GM12873 (cell line): ENCODE measurements at regions not wholly inside any gene's neighbourhood (a gene's known extent, or its start where the extent isn't known, plus 50 kb on each side); places are given as distances from the start of the nearest gene placed in this dataset.

Experiments used
- TF ChIP-seq, protein P1 (sequence below): IDR thresholded peaks from 2 replicates; pipeline ENCODE4 v1.5.1; 2012; ENCODE audit warnings: low read depth, mild to moderate bottlenecking, moderate library complexity, low read length, control low read depth; ENCODE audit not compliant: insufficient read depth; ENCODE audit errors: missing control alignments

DNA sequence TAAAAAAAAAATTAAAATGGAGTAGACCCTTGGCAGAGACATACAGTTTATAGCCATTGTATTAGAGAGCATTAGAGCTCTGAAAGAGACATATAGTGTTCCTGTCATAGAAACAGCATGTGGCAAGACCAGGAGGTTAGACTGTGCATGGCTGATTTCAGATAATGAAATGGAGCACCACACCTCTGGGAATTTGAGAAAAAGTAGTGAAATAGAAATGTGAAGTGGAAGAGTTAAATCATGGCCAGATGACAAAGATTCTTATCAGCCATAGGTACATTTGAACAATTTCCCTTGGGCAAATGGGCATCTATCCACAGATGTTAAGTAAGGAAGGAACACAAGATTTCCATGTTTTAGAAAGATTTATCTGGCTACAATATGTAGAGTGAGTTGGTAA, 1083.1 kb downstream of the PLA2G4A start:
- TF ChIP-seq, protein P1, sequence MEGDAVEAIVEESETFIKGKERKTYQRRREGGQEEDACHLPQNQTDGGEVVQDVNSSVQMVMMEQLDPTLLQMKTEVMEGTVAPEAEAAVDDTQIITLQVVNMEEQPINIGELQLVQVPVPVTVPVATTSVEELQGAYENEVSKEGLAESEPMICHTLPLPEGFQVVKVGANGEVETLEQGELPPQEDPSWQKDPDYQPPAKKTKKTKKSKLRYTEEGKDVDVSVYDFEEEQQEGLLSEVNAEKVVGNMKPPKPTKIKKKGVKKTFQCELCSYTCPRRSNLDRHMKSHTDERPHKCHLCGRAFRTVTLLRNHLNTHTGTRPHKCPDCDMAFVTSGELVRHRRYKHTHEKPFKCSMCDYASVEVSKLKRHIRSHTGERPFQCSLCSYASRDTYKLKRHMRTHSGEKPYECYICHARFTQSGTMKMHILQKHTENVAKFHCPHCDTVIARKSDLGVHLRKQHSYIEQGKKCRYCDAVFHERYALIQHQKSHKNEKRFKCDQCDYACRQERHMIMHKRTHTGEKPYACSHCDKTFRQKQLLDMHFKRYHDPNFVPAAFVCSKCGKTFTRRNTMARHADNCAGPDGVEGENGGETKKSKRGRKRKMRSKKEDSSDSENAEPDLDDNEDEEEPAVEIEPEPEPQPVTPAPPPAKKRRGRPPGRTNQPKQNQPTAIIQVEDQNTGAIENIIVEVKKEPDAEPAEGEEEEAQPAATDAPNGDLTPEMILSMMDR, result no peak

DNA sequence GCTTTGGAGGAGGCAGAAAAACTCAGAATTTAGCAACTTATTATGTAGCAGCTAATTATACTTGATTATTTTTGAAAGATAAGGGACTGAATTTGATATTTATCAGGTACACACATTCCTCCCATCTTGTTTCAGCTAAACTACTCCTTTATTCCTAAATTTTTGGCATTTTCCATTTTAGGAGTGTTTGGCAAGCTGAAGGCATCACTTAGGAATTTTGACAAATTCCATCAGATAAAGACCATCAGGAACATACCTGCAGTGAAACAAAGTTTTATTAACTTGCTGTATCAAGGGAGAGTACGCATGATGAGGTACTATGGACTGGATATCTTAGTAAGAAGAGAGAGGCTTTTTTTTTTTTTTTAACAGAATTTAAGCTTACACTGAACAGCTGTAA, 1092.2 kb downstream of the PLA2G4A start:
- TF ChIP-seq, protein P1, result no peak

DNA sequence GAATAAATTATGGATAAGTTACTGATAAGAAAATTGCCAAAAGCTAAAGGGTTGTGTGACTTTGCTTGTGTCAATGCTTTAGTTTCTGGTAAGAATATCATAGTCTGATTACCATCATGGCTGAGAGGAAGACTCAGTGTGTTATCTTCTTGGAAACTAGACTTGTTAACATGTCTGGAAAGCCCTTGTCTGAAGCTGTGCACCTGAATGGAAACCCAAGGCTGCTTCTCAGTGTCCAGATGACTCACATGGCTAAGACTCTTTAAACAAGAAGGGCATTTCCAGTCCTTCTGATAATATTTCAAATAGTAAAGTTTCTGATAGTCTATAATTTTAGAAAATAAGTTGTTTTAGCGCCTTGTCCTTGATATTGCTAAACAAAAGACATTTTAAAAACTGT, 1092.7 kb downstream of the PLA2G4A start:
- TF ChIP-seq, protein P1, result no peak

DNA sequence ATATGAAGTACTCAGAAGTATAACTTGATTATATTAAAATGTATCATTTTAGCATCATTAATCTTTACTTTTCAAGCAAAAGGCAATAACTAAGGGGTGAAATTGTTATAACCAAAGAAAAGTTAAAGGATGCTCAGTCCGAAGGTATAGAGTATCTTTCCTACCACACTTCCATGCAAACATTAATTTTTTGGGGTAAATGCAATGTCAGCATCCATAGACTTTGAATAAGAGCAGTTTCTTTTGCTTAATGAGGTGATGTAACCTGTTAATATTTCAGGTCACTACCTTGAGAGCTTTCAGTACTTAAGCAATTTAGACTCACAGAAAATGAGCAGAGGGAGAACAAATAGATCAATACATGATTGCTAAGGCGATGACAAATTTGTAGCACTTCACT, 1093.5 kb downstream of the PLA2G4A start:
- TF ChIP-seq, protein P1, result no peak

DNA sequence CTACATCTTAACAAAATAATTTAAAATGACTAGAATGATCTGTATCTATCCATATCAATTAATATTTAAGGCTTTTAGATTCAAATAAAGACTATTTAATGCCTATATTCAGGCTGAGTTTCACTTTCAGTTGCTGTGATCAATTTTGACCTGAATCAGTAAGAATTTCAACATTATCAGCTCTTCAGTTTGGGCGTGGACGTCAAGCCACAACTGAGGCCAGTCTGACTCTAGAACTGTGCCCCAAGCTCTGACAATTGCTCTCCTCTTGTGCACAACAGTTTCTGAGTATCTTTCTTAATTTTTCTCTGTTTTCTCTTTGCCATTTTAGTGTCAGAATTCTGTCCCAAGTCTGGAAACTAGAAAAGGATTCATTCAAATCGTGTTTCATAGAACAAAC, 1095.5 kb downstream of the PLA2G4A start:
- TF ChIP-seq, protein P1, result no peak

GRCh38 chr1:187928288-187928687, 1099.5 kb downstream of the PLA2G4A start:
- TF ChIP-seq, protein P1, result peak; percentile 47

DNA sequence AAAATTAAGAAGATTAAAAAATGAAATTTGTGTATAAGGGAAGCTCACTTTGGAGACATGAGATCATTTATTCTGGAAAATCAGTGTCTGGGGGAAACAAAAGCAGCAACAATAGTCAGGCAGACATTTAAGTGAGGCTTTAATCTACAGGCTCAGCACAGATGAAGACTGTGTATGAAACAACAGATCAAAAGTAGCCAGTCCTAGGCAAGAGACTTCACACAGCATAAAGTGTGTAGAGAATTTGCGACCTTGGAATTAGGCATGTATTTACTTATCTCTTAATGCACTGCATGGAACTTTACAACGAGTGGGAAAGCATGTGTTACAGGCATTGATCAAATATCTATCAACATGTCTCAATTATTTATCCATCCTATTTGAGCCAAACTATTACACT, 1099.9 kb downstream of the PLA2G4A start:
- TF ChIP-seq, protein P1, result no peak
